ENCODE measurements at regions not wholly inside any gene's neighbourhood (a gene's known extent, or its start where the extent isn't known, plus 50 kb on each side); places are given as distances from the start of the nearest gene placed in this dataset.
"Not testable (repeated sequence)": the region's sequence is repeated elsewhere in the genome, so short reads cannot be mapped to it uniquely, and the experiment has no call there.

DNA sequence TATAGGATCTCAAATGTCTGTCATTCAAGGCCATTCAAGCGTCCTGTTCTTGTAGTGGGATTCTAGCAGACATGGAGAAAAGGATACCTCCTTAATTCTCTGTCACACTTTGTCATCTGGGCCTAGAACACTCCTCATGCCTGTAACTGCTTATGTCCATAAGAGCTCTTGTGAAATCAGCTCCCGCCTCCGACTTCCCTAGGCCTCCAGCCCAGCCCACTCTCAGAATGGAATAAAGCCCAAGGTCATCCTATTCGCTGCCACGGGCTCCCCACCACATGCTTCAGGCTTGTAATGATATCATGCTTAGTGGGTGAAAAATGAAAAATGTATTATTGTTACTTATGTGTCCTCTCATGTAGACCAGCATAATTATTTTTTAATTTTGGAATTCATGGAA, 632.5 kb downstream of the ISL1 start:
- Histone ChIP-seq H3K27me3 (no peaks in the 10 kb centered on the region), H3K9me3 (ENCODE audit: low read depth) (no peaks in the 10 kb centered on the region), H3K4me1 (peaks cover 16% of the 10 kb centered on the region), H3F3A (ENCODE audit: low read depth) (peaks cover 10% of the 10 kb centered on the region), H2AFZ (replicated peaks) (no peak overlapping the region), H3K79me2 (ENCODE audit: low read depth) (no peaks in the 10 kb centered on the region), H3K4me2 (no peak overlapping the region), H3K9ac (no peak overlapping the region), H3K36me3 (no peaks in the 10 kb centered on the region), H3K27ac (no peak overlapping the region), H4K20me1 (ENCODE audit: low read depth) (no peaks in the 10 kb centered on the region), H3K4me3 (no peak overlapping the region)
- TF ChIP-seq EZH2 (IDR thresholded peaks at IDR 0.05) = no peak
- TF ChIP-seq, protein P1, sequence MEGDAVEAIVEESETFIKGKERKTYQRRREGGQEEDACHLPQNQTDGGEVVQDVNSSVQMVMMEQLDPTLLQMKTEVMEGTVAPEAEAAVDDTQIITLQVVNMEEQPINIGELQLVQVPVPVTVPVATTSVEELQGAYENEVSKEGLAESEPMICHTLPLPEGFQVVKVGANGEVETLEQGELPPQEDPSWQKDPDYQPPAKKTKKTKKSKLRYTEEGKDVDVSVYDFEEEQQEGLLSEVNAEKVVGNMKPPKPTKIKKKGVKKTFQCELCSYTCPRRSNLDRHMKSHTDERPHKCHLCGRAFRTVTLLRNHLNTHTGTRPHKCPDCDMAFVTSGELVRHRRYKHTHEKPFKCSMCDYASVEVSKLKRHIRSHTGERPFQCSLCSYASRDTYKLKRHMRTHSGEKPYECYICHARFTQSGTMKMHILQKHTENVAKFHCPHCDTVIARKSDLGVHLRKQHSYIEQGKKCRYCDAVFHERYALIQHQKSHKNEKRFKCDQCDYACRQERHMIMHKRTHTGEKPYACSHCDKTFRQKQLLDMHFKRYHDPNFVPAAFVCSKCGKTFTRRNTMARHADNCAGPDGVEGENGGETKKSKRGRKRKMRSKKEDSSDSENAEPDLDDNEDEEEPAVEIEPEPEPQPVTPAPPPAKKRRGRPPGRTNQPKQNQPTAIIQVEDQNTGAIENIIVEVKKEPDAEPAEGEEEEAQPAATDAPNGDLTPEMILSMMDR (IDR thresholded peaks at IDR 0.05) = no peak
- no peak for TF ChIP-seq EZH2phosphoT487 (IDR thresholded peaks at IDR 0.05)
- H3K4me1 Mint-ChIP-seq = no peaks in the 10 kb centered on the region
- no peak for DNase-seq (ENCODE audit: low spot score)
- H3K27ac Mint-ChIP-seq = no peak overlapping the region
- no peak overlapping the region for H3K4me3 Mint-ChIP-seq
- H3K9me3 Mint-ChIP-seq = no peaks in the 10 kb centered on the region
- H3K27me3 Mint-ChIP-seq (ENCODE audit: insufficient read depth, low read depth) = peaks cover 5% of the 10 kb centered on the region
- no peaks in the 10 kb centered on the region for H3K36me3 Mint-ChIP-seq

DNA sequence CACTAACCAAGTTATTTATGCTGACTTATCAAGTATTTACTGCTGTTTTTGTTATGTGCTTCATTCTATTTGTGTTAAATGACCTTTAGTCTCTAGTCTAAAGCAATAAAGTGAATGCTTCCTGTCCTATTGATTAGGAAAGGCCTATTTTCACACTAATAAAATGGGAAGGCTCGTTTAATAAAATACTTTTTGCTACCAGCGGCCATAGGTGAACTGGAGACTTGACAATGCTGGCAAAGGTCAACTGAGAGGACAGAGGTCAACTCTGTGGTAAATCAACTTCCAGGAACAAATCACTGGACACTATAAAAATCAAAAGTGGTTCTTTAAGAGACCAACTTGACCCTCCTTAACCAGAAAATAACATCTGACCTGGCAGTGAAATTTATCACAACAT, 634.3 kb downstream of the ISL1 start:
- no peak for TF ChIP-seq EZH2 (IDR thresholded peaks at IDR 0.05)
- no peak for TF ChIP-seq EZH2phosphoT487 (IDR thresholded peaks at IDR 0.05)
- TF ChIP-seq, protein P1 (IDR thresholded peaks at IDR 0.05) = no peak
- H3K9me3 Mint-ChIP-seq = no peaks in the 10 kb centered on the region
- Histone ChIP-seq H3K4me3 (no peak overlapping the region), H2AFZ (replicated peaks) (no peak overlapping the region), H3F3A (ENCODE audit: low read depth) (peaks cover 10% of the 10 kb centered on the region), H3K4me2 (no peak overlapping the region), H3K9me3 (ENCODE audit: low read depth) (no peaks in the 10 kb centered on the region), H3K27me3 (no peaks in the 10 kb centered on the region), H3K27ac (no peak overlapping the region), H3K79me2 (ENCODE audit: low read depth) (no peaks in the 10 kb centered on the region), H3K36me3 (no peaks in the 10 kb centered on the region), H4K20me1 (ENCODE audit: low read depth) (no peaks in the 10 kb centered on the region), H3K9ac (no peak overlapping the region), H3K4me1 (peaks cover 16% of the 10 kb centered on the region)
- no peaks in the 10 kb centered on the region for H3K4me1 Mint-ChIP-seq
- H3K27me3 Mint-ChIP-seq (ENCODE audit: insufficient read depth, low read depth) = peaks cover 5% of the 10 kb centered on the region
- H3K27ac Mint-ChIP-seq = no peak overlapping the region
- H3K4me3 Mint-ChIP-seq = no peak overlapping the region
- no peak for DNase-seq (ENCODE audit: low spot score)
- H3K36me3 Mint-ChIP-seq = no peaks in the 10 kb centered on the region

DNA sequence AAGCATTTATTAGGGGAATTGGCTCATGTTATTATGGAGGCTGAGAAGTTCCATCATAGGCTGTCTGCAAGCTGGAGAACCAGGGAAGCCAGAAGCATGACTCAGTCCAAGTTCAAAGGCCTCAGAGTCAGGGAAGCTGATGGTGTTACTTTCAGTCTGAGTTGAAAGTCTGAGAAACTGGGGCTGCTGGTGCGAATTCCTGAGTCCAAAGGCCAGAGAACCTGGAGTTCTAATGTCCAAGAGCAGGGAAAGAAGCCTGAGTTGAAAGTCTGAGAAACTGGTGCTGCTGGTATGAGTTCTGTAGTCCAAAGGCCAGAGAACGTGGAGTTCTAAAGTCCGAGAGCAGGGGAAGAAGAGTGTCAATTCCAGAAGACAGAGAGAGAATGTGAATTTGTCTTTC, 641.1 kb downstream of the ISL1 start:
- no peak overlapping the region for H3K9ac ChIP-seq
- no peaks in the 10 kb centered on the region for H3K4me1 Mint-ChIP-seq
- no peak overlapping the region for H2AFZ ChIP-seq (replicated peaks)
- H4K20me1 ChIP-seq (ENCODE audit: low read depth) = no peaks in the 10 kb centered on the region
- no peak overlapping the region for H3K4me3 ChIP-seq
- H3K27me3 Mint-ChIP-seq (ENCODE audit: insufficient read depth, low read depth) = no peaks in the 10 kb centered on the region
- no peaks in the 10 kb centered on the region for H3K36me3 ChIP-seq
- no peak overlapping the region for H3K4me2 ChIP-seq
- no peaks in the 10 kb centered on the region for H3K79me2 ChIP-seq (ENCODE audit: low read depth)
- no peaks in the 10 kb centered on the region for H3K4me1 ChIP-seq
- H3K9me3 Mint-ChIP-seq = peaks cover 3% of the 10 kb centered on the region
- no peaks in the 10 kb centered on the region for H3K36me3 Mint-ChIP-seq
- no peak overlapping the region for H3K27ac Mint-ChIP-seq
- no peak for DNase-seq (ENCODE audit: low spot score)
- H3K4me3 Mint-ChIP-seq = no peak overlapping the region
- H3K27ac ChIP-seq = no peak overlapping the region
- no peaks in the 10 kb centered on the region for H3K9me3 ChIP-seq (ENCODE audit: low read depth)
- TF ChIP-seq EZH2phosphoT487 (IDR thresholded peaks at IDR 0.05) (no peak), EZH2 (IDR thresholded peaks at IDR 0.05) (no peak)
- TF ChIP-seq, protein P1 (IDR thresholded peaks at IDR 0.05) = no peak
- no peaks in the 10 kb centered on the region for H3F3A ChIP-seq (ENCODE audit: low read depth)
- H3K27me3 ChIP-seq = no peaks in the 10 kb centered on the region

DNA sequence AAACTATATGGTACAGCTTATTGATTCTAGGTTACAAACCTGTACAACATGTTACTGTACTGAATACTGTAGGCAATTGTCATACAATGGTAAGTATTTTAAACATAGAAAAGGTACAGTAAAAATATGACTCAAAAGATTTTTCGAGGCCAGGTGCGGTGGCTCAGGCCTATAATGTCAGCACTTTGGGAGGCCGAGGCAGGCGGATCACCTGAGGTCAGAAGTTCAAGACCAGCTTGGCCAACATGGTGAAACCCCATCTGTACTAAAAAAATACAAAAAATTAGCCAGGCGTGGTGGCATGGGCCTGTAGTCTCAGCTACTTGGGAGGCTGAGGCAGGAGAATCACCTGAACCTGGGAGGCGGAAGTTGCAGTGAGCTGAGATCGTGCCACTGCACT, 646.6 kb downstream of the ISL1 start:
- H3K36me3 Mint-ChIP-seq; H3K27me3 Mint-ChIP-seq (ENCODE audit: insufficient read depth, low read depth); H3K4me2 ChIP-seq; H3K4me3 ChIP-seq; H3K9me3 Mint-ChIP-seq; H3K9me3 ChIP-seq (ENCODE audit: low read depth); H3K27ac ChIP-seq; H3F3A ChIP-seq (ENCODE audit: low read depth); H3K79me2 ChIP-seq (ENCODE audit: low read depth); H3K27ac Mint-ChIP-seq; H3K4me1 Mint-ChIP-seq; H3K4me3 Mint-ChIP-seq; DNase-seq (ENCODE audit: low spot score); H3K27me3 ChIP-seq; H4K20me1 ChIP-seq (ENCODE audit: low read depth); H3K36me3 ChIP-seq; H3K9ac ChIP-seq; H3K4me1 ChIP-seq; H2AFZ ChIP-seq (replicated peaks): not testable (repeated sequence)
